ENCODE measurements at regions not wholly inside any gene's neighbourhood (a gene's known extent, or its start where the extent isn't known, plus 50 kb on each side); places are given as distances from the start of the nearest gene placed in this dataset.
"Not testable (repeated sequence)": the region's sequence is repeated elsewhere in the genome, so short reads cannot be mapped to it uniquely, and the experiment has no call there.

- TF ChIP-seq CTCF (IDR thresholded peaks at IDR 0.05) (no peak), POLR2A (IDR thresholded peaks at IDR 0.05) (no peak), POLR2AphosphoS5 (IDR thresholded peaks at IDR 0.05; ENCODE audit: insufficient read depth in 1 of 2, low read depth in 1 of 2) (no peak)
- Histone ChIP-seq H3K27me3 (no peaks in the 10 kb centered on the region), H3K9me3 (no peaks in the 10 kb centered on the region), H3K36me3 (no peaks in the 10 kb centered on the region), H3K27ac (no peak overlapping the region), H3K4me3 (no peak overlapping the region), H3K4me1 (peaks cover 17% of the 10 kb centered on the region)
- no peak for DNase-seq (ENCODE audit: extremely low spot score in 2 of 2)
- intact Hi-C loops (cut with DNase I) = no loop called here
These were observed 63.7 kb downstream of the MAP10 start for GRCh38 chr1:232868793-232869491.

- intact Hi-C loops (cut with DNase I); H3K27me3 ChIP-seq; H3K36me3 ChIP-seq; H3K9me3 ChIP-seq; H3K4me3 ChIP-seq; DNase-seq (ENCODE audit: extremely low spot score in 2 of 2); H3K27ac ChIP-seq: not testable (repeated sequence)
- H3K4me1 ChIP-seq = peaks cover 17% of the 10 kb centered on the region
These were observed 66.2 kb downstream of the MAP10 start for GRCh38 chr1:232871291-232871969.

- DNase-seq (ENCODE audit: extremely low spot score in 2 of 2) = no peak
- intact Hi-C loops (cut with DNase I) = no loop called here
- Histone ChIP-seq H3K4me3 (no peak overlapping the region), H3K27ac (no peak overlapping the region), H3K9me3 (no peaks in the 10 kb centered on the region), H3K4me1 (peaks cover 17% of the 10 kb centered on the region), H3K27me3 (no peaks in the 10 kb centered on the region), H3K36me3 (no peaks in the 10 kb centered on the region)
- TF ChIP-seq POLR2A (IDR thresholded peaks at IDR 0.05) (no peak), POLR2AphosphoS5 (IDR thresholded peaks at IDR 0.05; ENCODE audit: insufficient read depth in 1 of 2, low read depth in 1 of 2) (no peak), CTCF (IDR thresholded peaks at IDR 0.05) (no peak)
These were observed 67.1 kb downstream of the MAP10 start for GRCh38 chr1:232872284-232872683.

DNA sequence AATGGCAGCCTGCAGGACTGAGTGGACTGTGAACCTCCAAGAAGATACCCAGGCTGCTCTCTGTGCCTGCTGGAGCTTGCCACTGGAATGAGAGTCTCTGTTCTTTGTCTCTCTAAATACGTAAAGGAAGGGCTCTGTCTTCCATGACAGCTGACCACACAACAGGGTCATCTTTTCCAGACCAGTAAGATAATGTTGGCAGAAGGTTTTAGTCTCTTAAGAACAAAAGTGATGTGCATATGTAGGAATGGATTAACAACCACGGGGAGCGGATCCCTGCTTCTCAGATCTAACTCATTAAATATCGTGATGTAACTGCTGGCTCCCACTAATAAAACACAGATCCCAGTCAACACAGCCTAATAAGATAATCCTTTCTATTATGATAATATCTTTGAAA lies 67.5 kb downstream of the MAP10 start:
- Histone ChIP-seq H3K27ac (no peak overlapping the region), H3K4me1 (peaks cover 17% of the 10 kb centered on the region), H3K36me3 (no peaks in the 10 kb centered on the region), H3K27me3 (no peaks in the 10 kb centered on the region), H3K4me3 (no peak overlapping the region), H3K9me3 (no peaks in the 10 kb centered on the region)
- intact Hi-C loops (cut with DNase I) = no loop called here
- no peak for TF ChIP-seq POLR2AphosphoS5 (IDR thresholded peaks at IDR 0.05; ENCODE audit: insufficient read depth in 1 of 2, low read depth in 1 of 2)
- TF ChIP-seq CTCF (IDR thresholded peaks at IDR 0.05) = no peak
- no peak for TF ChIP-seq POLR2A (IDR thresholded peaks at IDR 0.05)
- no peak for DNase-seq (ENCODE audit: extremely low spot score in 2 of 2)

DNA sequence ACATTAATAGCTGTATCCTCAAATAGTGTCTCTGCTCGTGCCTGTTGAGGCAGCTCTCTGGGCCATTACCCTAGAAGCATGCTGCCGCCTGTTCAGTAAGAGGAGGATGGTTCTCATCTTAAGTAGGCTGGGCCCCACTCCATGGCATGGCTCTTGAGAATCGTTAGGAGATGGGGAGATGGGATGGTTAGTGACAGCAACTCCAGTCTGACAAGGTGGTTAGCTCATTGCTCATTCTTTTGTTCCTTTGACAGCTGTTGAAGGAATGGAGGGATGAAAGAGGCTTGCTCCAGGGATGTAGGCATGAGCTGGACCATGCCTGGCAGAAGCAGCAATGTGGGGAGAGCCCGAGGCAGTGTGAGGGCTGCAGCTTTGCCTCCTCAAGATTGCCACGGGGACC lies 68.2 kb downstream of the MAP10 start:
- TF ChIP-seq CTCF (IDR thresholded peaks at IDR 0.05) = no peak
- intact Hi-C loops (cut with DNase I) = no loop called here
- H3K4me3 ChIP-seq = no peak overlapping the region
- no peak overlapping the region for H3K27ac ChIP-seq
- H3K36me3 ChIP-seq = no peaks in the 10 kb centered on the region
- H3K4me1 ChIP-seq = peaks cover 17% of the 10 kb centered on the region
- no peak for DNase-seq (ENCODE audit: extremely low spot score in 2 of 2)
- no peaks in the 10 kb centered on the region for H3K27me3 ChIP-seq
- no peaks in the 10 kb centered on the region for H3K9me3 ChIP-seq

Measured in vagina (tissue), 2 donors.